WTC11 (cell line): ENCODE measurements at regions not wholly inside any gene's neighbourhood (a gene's known extent, or its start where the extent isn't known, plus 50 kb on each side); places are given as distances from the start of the nearest gene placed in this dataset.

Experiments used
- ATAC-seq: fragments of 200-7000 bp; cut with Tn5 transposase; 2 replicates; pipeline ENCODE4 v1.10.0; 2021; ENCODE audit warnings: mild to moderate bottlenecking, moderate library complexity
- CTCF ChIA-PET: fragments of 300-600 bp; sonication (Branson Sonifier 250); formaldehyde crosslinking; loops from one replicate; lab custom pipeline; 2021; ENCODE audit warnings: antibody characterized with exemption; lab: Charles Lee
- POLR2A ChIA-PET: fragments of 350-600 bp; sonication (Branson Sonifier 250); formaldehyde crosslinking; loops from one replicate; lab custom pipeline; 2021; ENCODE audit warnings: antibody characterized with exemption; lab: Charles Lee
- DNase-seq: peaks from one replicate; pipeline ENCODE4 v3.0.0; 2021; ENCODE audit warnings: low spot score
- H3K27ac Mint-ChIP-seq: 2 replicates; pipeline ENCODE4 v1.8.0; 2021; ENCODE audit warnings: mixed read lengths
- H3K27me3 Mint-ChIP-seq: 2 replicates; pipeline ENCODE4 v1.8.0; 2021; ENCODE audit warnings: low read depth, mild to moderate bottlenecking, moderate library complexity, mixed read lengths
- H3K36me3 Mint-ChIP-seq: 2 replicates; pipeline ENCODE4 v1.8.0; 2021; ENCODE audit warnings: mixed read lengths
- H3K4me1 Mint-ChIP-seq: 2 replicates; pipeline ENCODE4 v1.8.0; 2022; ENCODE audit warnings: mixed read lengths
- H3K4me3 Mint-ChIP-seq: 2 replicates; pipeline ENCODE4 v1.8.0; 2021; ENCODE audit warnings: mild to moderate bottlenecking, moderate library complexity, mixed read lengths
- H3K9me3 Mint-ChIP-seq: 2 replicates; pipeline ENCODE4 v1.8.0; 2021; ENCODE audit warnings: mixed read lengths
- GABPB1 ChIP-seq: sonication (generic); formaldehyde crosslinking; IDR thresholded peaks from 2 replicates; pipeline ENCODE4 v1.8.1; 2023; ENCODE audit warnings: mild to moderate bottlenecking, missing genetic modification reagents
- GTF2I ChIP-seq: fragments of 250-450 bp; sonication (Bioruptor Pico); conservative IDR thresholded peaks from 2 replicates; pipeline ENCODE4 v1.4.0; 2021; ENCODE audit warnings: mild to moderate bottlenecking
- IRF2 ChIP-seq: sonication (generic); formaldehyde crosslinking; IDR thresholded peaks from 2 replicates; pipeline ENCODE4 v1.8.0; 2022; ENCODE audit warnings: low read depth, missing genetic modification reagents, borderline replicate concordance
- JUN ChIP-seq: sonication (generic); formaldehyde crosslinking; IDR thresholded peaks from 2 replicates; pipeline ENCODE4 v1.8.0; 2023; ENCODE audit warnings: mild to moderate bottlenecking, missing genetic modification reagents
- MXD4 ChIP-seq: fragments of 250-450 bp; sonication (Bioruptor Pico); IDR thresholded peaks from 2 replicates; pipeline ENCODE4 v1.8.0; 2021; ENCODE audit warnings: mild to moderate bottlenecking, moderate library complexity, borderline replicate concordance
- NR3C1 ChIP-seq: sonication (generic); formaldehyde crosslinking; conservative IDR thresholded peaks from 2 replicates; pipeline ENCODE4 v1.8.1; 2023; ENCODE audit warnings: low read depth, mild to moderate bottlenecking, missing genetic modification reagents
- PRRX2 ChIP-seq: fragments of 250-450 bp; sonication (Bioruptor Pico); IDR thresholded peaks from 2 replicates; pipeline ENCODE4 v1.8.0; 2021; ENCODE audit warnings: mild to moderate bottlenecking
- RELA ChIP-seq: sonication (generic); formaldehyde crosslinking; IDR thresholded peaks from 2 replicates; pipeline ENCODE4 v1.8.1; 2022; ENCODE audit warnings: missing genetic modification reagents, mild to moderate bottlenecking, borderline replicate concordance
- RORB ChIP-seq: fragments of 250-450 bp; sonication (Bioruptor Pico); IDR thresholded peaks from 2 replicates; pipeline ENCODE4 v1.9.0; 2021; ENCODE audit warnings: mild to moderate bottlenecking
- SMAD4 ChIP-seq: sonication (generic); formaldehyde crosslinking; IDR thresholded peaks from 2 replicates; pipeline ENCODE4 v1.8.0; 2022; ENCODE audit warnings: mild to moderate bottlenecking, missing genetic modification reagents
- TEAD4 ChIP-seq: sonication (generic); formaldehyde crosslinking; IDR thresholded peaks from 2 replicates; pipeline ENCODE4 v1.8.0; 2022; ENCODE audit warnings: mild to moderate bottlenecking, missing genetic modification reagents
- USF1 ChIP-seq: sonication (generic); formaldehyde crosslinking; IDR thresholded peaks from 2 replicates; pipeline ENCODE4 v1.8.0; 2022; ENCODE audit warnings: mild to moderate bottlenecking, missing genetic modification reagents
- USF2 ChIP-seq: sonication (generic); formaldehyde crosslinking; IDR thresholded peaks from 2 replicates; pipeline ENCODE4 v1.8.1; 2023; ENCODE audit warnings: mild to moderate bottlenecking, missing genetic modification reagents, moderate library complexity
- ZMAT4 ChIP-seq: fragments of 250-450 bp; sonication (Bioruptor Pico); IDR thresholded peaks from 2 replicates; pipeline ENCODE4 v1.9.0; 2021; ENCODE audit warnings: mild to moderate bottlenecking
- ZNF138 ChIP-seq: sonication (generic); formaldehyde crosslinking; conservative IDR thresholded peaks from 2 replicates; pipeline ENCODE4 v1.8.1; 2022; ENCODE audit warnings: mild to moderate bottlenecking, moderate library complexity, missing genetic modification reagents
- ZNF317 ChIP-seq: sonication (generic); formaldehyde crosslinking; IDR thresholded peaks from 2 replicates; pipeline ENCODE4 v1.8.1; 2023; ENCODE audit warnings: low read depth, mild to moderate bottlenecking, moderate library complexity, missing genetic modification reagents, borderline replicate concordance
- ZNF396 ChIP-seq: fragments of 250-450 bp; sonication (Bioruptor Pico); IDR thresholded peaks from 2 replicates; pipeline ENCODE4 v1.8.0; 2021; ENCODE audit warnings: mild to moderate bottlenecking, moderate library complexity, borderline replicate concordance
- ZNF423 ChIP-seq: fragments of 250-450 bp; sonication (Bioruptor Pico); IDR thresholded peaks from 2 replicates; pipeline ENCODE4 v2.1.2; 2022; ENCODE audit warnings: mild to moderate bottlenecking, moderate library complexity
- ZNF425 ChIP-seq: fragments of 250-450 bp; sonication (Bioruptor Pico); conservative IDR thresholded peaks from 2 replicates; pipeline ENCODE4 v1.9.0; 2021; ENCODE audit warnings: mild to moderate bottlenecking
- ZNF671 ChIP-seq: fragments of 250-450 bp; sonication (Bioruptor Pico); IDR thresholded peaks from 2 replicates; pipeline ENCODE4 v1.8.0; 2021; ENCODE audit warnings: mild to moderate bottlenecking
- ZSCAN18 ChIP-seq: fragments of 250-450 bp; sonication (Bioruptor Pico); IDR thresholded peaks from 2 replicates; pipeline ENCODE4 v2.1.2; 2022; ENCODE audit warnings: mild to moderate bottlenecking, moderate library complexity
- TF ChIP-seq, protein P1 (sequence below): sonication (generic); formaldehyde crosslinking; IDR thresholded peaks from 2 replicates; pipeline ENCODE4 v1.8.0; 2022; ENCODE audit warnings: mild to moderate bottlenecking, missing genetic modification reagents
- TF ChIP-seq, protein P2 (sequence below): sonication (generic); formaldehyde crosslinking; IDR thresholded peaks from 2 replicates; pipeline ENCODE4 v1.8.1; 2022; ENCODE audit warnings: mild to moderate bottlenecking, missing genetic modification reagents, moderate library complexity, borderline replicate concordance
- TF ChIP-seq, protein P3 (sequence below): fragments of 250-450 bp; sonication (Bioruptor Pico); IDR thresholded peaks from 2 replicates; pipeline ENCODE4 v1.8.0; 2021; ENCODE audit warnings: mild to moderate bottlenecking

DNA sequence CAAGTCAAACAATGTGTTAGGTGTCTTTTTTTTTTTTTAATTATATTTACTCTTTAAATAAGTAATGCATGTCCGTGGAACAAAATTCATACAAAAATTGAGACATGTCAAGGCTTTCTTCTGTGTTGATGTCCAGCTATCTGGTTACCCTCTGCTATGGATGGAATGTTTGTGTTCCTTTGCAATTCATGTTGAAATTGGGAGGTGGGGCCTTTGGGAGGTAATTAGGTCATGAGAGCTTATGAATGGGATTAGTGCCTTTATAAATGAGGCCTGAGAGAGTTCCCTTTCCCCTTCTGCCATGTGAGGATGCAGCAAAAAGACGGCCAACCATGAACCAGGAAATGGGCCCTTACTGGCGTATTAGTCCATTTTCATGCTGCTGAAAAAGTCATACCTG lies 83.1 kb upstream of the KCNG1 start (continued):
- TF ChIP-seq, protein P1, sequence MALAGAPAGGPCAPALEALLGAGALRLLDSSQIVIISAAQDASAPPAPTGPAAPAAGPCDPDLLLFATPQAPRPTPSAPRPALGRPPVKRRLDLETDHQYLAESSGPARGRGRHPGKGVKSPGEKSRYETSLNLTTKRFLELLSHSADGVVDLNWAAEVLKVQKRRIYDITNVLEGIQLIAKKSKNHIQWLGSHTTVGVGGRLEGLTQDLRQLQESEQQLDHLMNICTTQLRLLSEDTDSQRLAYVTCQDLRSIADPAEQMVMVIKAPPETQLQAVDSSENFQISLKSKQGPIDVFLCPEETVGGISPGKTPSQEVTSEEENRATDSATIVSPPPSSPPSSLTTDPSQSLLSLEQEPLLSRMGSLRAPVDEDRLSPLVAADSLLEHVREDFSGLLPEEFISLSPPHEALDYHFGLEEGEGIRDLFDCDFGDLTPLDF = no peak
- TF ChIP-seq USF2 (CRISPR knock-in tag) (no peak), ZNF396 (CRISPR knock-in tag) (no peak)

DNA sequence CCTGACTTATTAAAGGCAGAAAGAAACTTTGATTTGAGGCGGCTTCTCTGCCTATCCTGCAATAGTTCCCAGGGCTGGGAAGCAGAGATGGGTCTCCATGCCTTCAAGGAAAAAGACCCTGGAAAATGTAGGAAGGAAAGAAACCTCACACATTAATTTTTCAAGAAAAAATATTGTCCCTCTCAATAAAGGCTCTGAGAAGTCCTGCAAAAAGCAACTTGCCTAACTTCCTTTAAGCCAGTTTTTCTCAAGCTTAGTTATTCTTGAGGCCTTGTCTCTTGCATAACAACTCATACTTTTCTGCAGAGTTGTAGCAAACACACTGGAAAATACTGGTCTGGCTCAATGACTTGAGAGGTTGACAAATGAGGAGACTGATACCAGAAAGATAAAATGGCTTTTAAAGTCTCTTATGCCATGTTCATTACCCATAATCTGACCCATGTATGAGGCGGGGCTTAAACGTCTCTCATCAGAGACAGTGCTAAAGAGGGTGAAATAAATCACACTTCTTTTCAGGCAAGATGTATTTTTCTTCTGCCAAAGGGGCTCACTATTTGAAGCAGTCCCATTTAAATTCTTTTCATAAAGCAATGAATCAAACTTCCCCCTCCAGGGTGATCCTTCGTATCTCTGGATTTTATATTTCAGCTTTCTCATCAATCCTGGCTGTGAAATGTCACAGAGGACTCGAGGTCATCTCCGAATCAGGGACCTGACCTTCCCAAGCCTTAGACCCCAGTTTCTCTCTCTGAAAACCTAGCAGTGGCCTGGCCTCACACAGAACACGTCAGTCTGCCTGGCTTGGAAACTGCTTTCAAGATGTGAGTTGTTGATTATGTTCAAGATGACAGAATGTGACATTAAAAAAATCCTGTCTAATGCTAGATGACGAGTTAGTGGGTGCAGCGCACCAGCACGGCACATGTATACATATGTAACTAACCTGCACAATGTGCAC lies 82.3 kb upstream of the KCNG1 start:
- DNase-seq (no peak), ATAC-seq (no peak)
- peak overlapping the region; percentile 64; the same call in 1 of the 2 replicates for H3K27ac Mint-ChIP-seq
- H3K27me3 Mint-ChIP-seq = no peaks in the 10 kb centered on the region; the same call in 1 of the 2 replicates
- no peaks in the 10 kb centered on the region for H3K9me3 Mint-ChIP-seq
- H3K4me3 Mint-ChIP-seq = no peak overlapping the region
- POLR2A ChIA-PET = no interaction called here
- TF ChIP-seq ZNF138 (CRISPR knock-in tag) (no peak), PRRX2 (CRISPR knock-in tag) (no peak), ZSCAN18 (CRISPR knock-in tag) (no peak), ZNF423 (CRISPR knock-in tag) (no peak), RELA (CRISPR knock-in tag) (no peak), MXD4 (CRISPR knock-in tag) (no peak), NR3C1 (no peak), GTF2I (CRISPR knock-in tag) (no peak), ZMAT4 (no peak), GABPB1 (CRISPR knock-in tag) (no peak), SMAD4 (CRISPR knock-in tag) (no peak)
- TF ChIP-seq, protein P2, sequence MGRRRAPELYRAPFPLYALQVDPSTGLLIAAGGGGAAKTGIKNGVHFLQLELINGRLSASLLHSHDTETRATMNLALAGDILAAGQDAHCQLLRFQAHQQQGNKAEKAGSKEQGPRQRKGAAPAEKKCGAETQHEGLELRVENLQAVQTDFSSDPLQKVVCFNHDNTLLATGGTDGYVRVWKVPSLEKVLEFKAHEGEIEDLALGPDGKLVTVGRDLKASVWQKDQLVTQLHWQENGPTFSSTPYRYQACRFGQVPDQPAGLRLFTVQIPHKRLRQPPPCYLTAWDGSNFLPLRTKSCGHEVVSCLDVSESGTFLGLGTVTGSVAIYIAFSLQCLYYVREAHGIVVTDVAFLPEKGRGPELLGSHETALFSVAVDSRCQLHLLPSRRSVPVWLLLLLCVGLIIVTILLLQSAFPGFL (CRISPR knock-in tag) = no peak
- CTCF ChIA-PET = interaction anchor here (1.1 kb wide), 1 partner anchor 118 kb away, joined by 4 read pairs; no protein-coding TSS in a partner anchor
- H3K4me1 Mint-ChIP-seq = peaks cover 4% of the 10 kb centered on the region
- no peaks in the 10 kb centered on the region for H3K36me3 Mint-ChIP-seq

DNA sequence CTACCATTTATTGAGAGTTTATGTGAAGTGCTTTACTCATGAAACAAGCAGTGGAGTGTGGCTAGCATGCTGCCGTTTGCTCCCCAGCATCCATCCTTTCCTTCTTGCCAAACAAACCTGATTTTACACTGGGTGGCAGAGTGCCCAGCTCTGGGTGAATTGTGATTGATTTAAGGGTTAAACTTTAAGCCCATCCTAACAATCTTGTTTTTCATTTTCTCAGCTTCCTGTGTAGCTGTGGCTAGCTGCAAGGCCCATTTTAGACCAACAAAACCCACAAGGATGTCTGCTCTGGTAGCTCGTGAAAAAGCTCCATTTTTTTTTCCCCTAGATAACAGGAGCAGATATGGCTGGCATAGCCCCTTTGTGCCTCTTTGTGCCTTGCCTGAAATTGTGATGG lies 77.7 kb upstream of the KCNG1 start:
- ATAC-seq (no peak), DNase-seq (no peak)
- Mint-ChIP-seq H3K27ac (no peak overlapping the region), H3K9me3 (no peaks in the 10 kb centered on the region), H3K4me1 (no peaks in the 10 kb centered on the region), H3K36me3 (no peaks in the 10 kb centered on the region), H3K4me3 (no peak overlapping the region), H3K27me3 (no peaks in the 10 kb centered on the region)
- CTCF ChIA-PET = interaction anchor here (1.6 to 2.0 kb wide), 2 partner anchors 108 to 113 kb away, joined by 4 to 5 read pairs; no protein-coding TSS in a partner anchor
- POLR2A ChIA-PET = no interaction called here
- no peak for TF ChIP-seq ZNF671 (CRISPR knock-in tag)
- no peak for TF ChIP-seq RORB (CRISPR knock-in tag)
- TF ChIP-seq GTF2I (CRISPR knock-in tag) = no peak
- TF ChIP-seq, protein P3, sequence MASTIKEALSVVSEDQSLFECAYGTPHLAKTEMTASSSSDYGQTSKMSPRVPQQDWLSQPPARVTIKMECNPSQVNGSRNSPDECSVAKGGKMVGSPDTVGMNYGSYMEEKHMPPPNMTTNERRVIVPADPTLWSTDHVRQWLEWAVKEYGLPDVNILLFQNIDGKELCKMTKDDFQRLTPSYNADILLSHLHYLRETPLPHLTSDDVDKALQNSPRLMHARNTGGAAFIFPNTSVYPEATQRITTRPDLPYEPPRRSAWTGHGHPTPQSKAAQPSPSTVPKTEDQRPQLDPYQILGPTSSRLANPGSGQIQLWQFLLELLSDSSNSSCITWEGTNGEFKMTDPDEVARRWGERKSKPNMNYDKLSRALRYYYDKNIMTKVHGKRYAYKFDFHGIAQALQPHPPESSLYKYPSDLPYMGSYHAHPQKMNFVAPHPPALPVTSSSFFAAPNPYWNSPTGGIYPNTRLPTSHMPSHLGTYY (CRISPR knock-in tag) = no peak
- TF ChIP-seq ZNF396 (CRISPR knock-in tag) = no peak
- no peak for TF ChIP-seq IRF2 (CRISPR knock-in tag)
- no peak for TF ChIP-seq USF1 (CRISPR knock-in tag)
- no peak for TF ChIP-seq ZNF425 (CRISPR knock-in tag)
- no peak for TF ChIP-seq TEAD4
- no peak for TF ChIP-seq ZNF317 (CRISPR knock-in tag)
- no peak for TF ChIP-seq JUN
